Left lung (tissue), 4 donors: ENCODE measurements at regions not wholly inside any gene's neighbourhood (a gene's known extent, or its start where the extent isn't known, plus 50 kb on each side); places are given as distances from the start of the nearest gene placed in this dataset.
A peak's percentile ranks its signal among the peaks of the same experiment; 100 is the strongest.

Source experiments
- ATAC-seq: fragments of 200-7000 bp; cut with Tn5 transposase; one replicate; pipeline ENCODE4 v1.9.1; 2020; ENCODE audit warnings: moderate library complexity
- DNase-seq, 4 donors: peaks; one replicate each; pipeline ENCODE4 v3.0.0-alpha.2; 2013 to 2020
- H3K27ac ChIP-seq, 2 donors: fragments of 200-600 bp; sonication (generic) in 1 of 2; one replicate each; pipeline versions ENCODE4 v1.5.0 to v1.8.0; 2020 to 2021
- H3K27me3 ChIP-seq, 2 donors: fragments of 200-600 bp; sonication (generic) in 1 of 2; one replicate each; pipeline versions ENCODE4 v1.5.0 to v1.8.0; 2020 to 2021
- H3K36me3 ChIP-seq, 2 donors: fragments of 200-600 bp; sonication (generic) in 1 of 2; one replicate each; pipeline versions ENCODE4 v1.5.0 to v1.8.0; 2020 to 2021
- H3K4me1 ChIP-seq, 2 donors: fragments of 200-600 bp; one replicate each; pipeline ENCODE4 v1.8.0; 2021
- H3K4me3 ChIP-seq, 2 donors: fragments of 200-600 bp; sonication (generic) in 1 of 2; one replicate each; pipeline versions ENCODE4 v1.5.0 to v1.8.0; 2020 to 2021; ENCODE audit warnings: mild to moderate bottlenecking in 1 of 2
- H3K9me3 ChIP-seq, 2 donors: fragments of 200-600 bp; sonication (generic) in 1 of 2; one replicate each; pipeline versions ENCODE4 v1.5.0 to v1.8.0; 2020 to 2021
- CTCF ChIP-seq, 2 donors: fragments of 200-600 bp; sonication (generic) in 1 of 2; IDR thresholded peaks; one replicate each; pipeline versions ENCODE4 v1.5.0 to v1.8.0; 2021; ENCODE audit warnings: antibody characterized with exemption in 2 of 2
- intact Hi-C, 2 donors: fragments of 100-400 bp; cut with DNase I; formaldehyde crosslinking; loops; one replicate each; pipeline versions ENCODE4 v1.11.2 to v1.14.2; 2022
- donor health status: DM: no; HTN: yes; CAD: no.
- donor health status: DM: no; HTN: no; CAD: no.

- H3K27ac ChIP-seq, result no peak overlapping the region
- no peaks in the 10 kb centered on the region for H3K27me3 ChIP-seq
- intact Hi-C loops, result no loop called here
- H3K4me1 ChIP-seq, result peaks cover 14 to 18% of the 10 kb centered on the region in 2 donors
- no peak for TF ChIP-seq CTCF (IDR thresholded peaks at IDR 0.05)
- H3K36me3 ChIP-seq, result no peaks in the 10 kb centered on the region
- no peak for DNase-seq
- no peaks in the 10 kb centered on the region for H3K9me3 ChIP-seq
- H3K4me3 ChIP-seq, result no peak overlapping the region
- no peak for ATAC-seq
Measured at GRCh38 chr5:34488984-34489383, 167.1 kb upstream of the RAI14 start.

- peak in 1 of 4 donors; percentile 58 for DNase-seq
- peak; percentile 13 for ATAC-seq
Measured at GRCh38 chr5:34490506-34491250, 165.4 kb upstream of the RAI14 start.

GRCh38 chr5:34491251-34491620 lies 164.9 kb upstream of the RAI14 start:
- H3K4me1 ChIP-seq, result peaks cover 9 to 13% of the 10 kb centered on the region in 2 donors
- TF ChIP-seq CTCF (IDR thresholded peaks at IDR 0.05), result no peak
- DNase-seq (no peak), ATAC-seq (no peak)
- H3K9me3 ChIP-seq, result no peaks in the 10 kb centered on the region
- H3K36me3 ChIP-seq, result no peaks in the 10 kb centered on the region
- no peak overlapping the region for H3K4me3 ChIP-seq
- H3K27me3 ChIP-seq, result no peaks in the 10 kb centered on the region
- intact Hi-C loops, result no loop called here
- peak overlapping the region in 1 of 2 donors; percentile 53 for H3K27ac ChIP-seq

More at GRCh38 chr5:34490506-34491250, 165.4 kb upstream of the RAI14 start:
- H3K27me3 ChIP-seq, result no peaks in the 10 kb centered on the region
- no peak overlapping the region for H3K4me3 ChIP-seq
- intact Hi-C loops, result no loop called here
- no peaks in the 10 kb centered on the region for H3K36me3 ChIP-seq
- TF ChIP-seq CTCF (IDR thresholded peaks at IDR 0.05), result no peak
- no peaks in the 10 kb centered on the region for H3K9me3 ChIP-seq
- H3K4me1 ChIP-seq, result peaks cover 13 to 17% of the 10 kb centered on the region in 2 donors
- peak overlapping the region in 1 of 2 donors; percentile 53 for H3K27ac ChIP-seq

GRCh38 chr5:34494111-34494755 lies 161.9 kb upstream of the RAI14 start:
- intact Hi-C loops, result no loop called here
- ATAC-seq, result no peak

More at GRCh38 chr5:34494111-34494755, 161.9 kb upstream of the RAI14 start:
- no peaks in the 10 kb centered on the region for H3K9me3 ChIP-seq
- no peaks in the 10 kb centered on the region for H3K36me3 ChIP-seq
- DNase-seq, result no peak
- no peak for TF ChIP-seq CTCF (IDR thresholded peaks at IDR 0.05)
- no peaks in the 10 kb centered on the region for H3K27me3 ChIP-seq
- no peak overlapping the region for H3K4me3 ChIP-seq
- no peak overlapping the region for H3K27ac ChIP-seq
- peaks cover 10 to 22% of the 10 kb centered on the region in 2 donors for H3K4me1 ChIP-seq
